Parathyroid adenoma (tissue), 2 donors: ENCODE measurements at regions not wholly inside any gene's neighbourhood (a gene's known extent, or its start where the extent isn't known, plus 50 kb on each side); places are given as distances from the start of the nearest gene placed in this dataset.

Experiments used
- H2AFZ ChIP-seq: fragments of 300-600 bp; sonication (generic); one replicate; pipeline ENCODE4 v1.7.0; 2017; ENCODE audit warnings: antibody characterized with exemption, mild to moderate bottlenecking
- H3K27ac ChIP-seq: fragments of 300-600 bp; sonication (generic); one replicate; pipeline ENCODE4 v1.7.0; 2017
- H3K27me3 ChIP-seq: fragments of 300-600 bp; sonication (generic); one replicate; pipeline ENCODE4 v1.7.0; 2017; ENCODE audit warnings: low read length; ENCODE audit not compliant: control insufficient read depth, insufficient read depth
- H3K36me3 ChIP-seq: fragments of 300-600 bp; sonication (generic); one replicate; pipeline ENCODE4 v1.7.0; 2017; ENCODE audit warnings: low read length; ENCODE audit not compliant: control insufficient read depth, insufficient read depth
- H3K4me1 ChIP-seq: fragments of 300-600 bp; sonication (generic); one replicate; pipeline ENCODE4 v1.7.0; 2017; ENCODE audit warnings: control low read depth
- H3K4me2 ChIP-seq: fragments of 300-600 bp; sonication (generic); one replicate; pipeline ENCODE4 v1.7.0; 2017; ENCODE audit warnings: low read length
- H3K4me3 ChIP-seq: fragments of 300-600 bp; sonication (generic); one replicate; pipeline ENCODE4 v1.7.0; 2017; ENCODE audit warnings: low read depth, low read length
- H3K79me2 ChIP-seq: fragments of 300-600 bp; sonication (generic); one replicate; pipeline ENCODE4 v1.7.0; 2017; ENCODE audit warnings: control low read depth
- H3K9ac ChIP-seq: fragments of 300-600 bp; sonication (generic); one replicate; pipeline ENCODE4 v1.7.0; 2017; ENCODE audit warnings: mild to moderate bottlenecking
- H3K9me3 ChIP-seq: fragments of 300-600 bp; sonication (generic); one replicate; pipeline ENCODE4 v1.7.0; 2017; ENCODE audit warnings: low read length; ENCODE audit not compliant: control insufficient read depth
- CTCF ChIP-seq: fragments of 300-600 bp; sonication (generic); IDR thresholded peaks from one replicate; pipeline ENCODE4 v1.7.0; 2017; ENCODE audit warnings: antibody characterized with exemption, mild to moderate bottlenecking
- donor health status: primary hyperparathyroidism.

DNA sequence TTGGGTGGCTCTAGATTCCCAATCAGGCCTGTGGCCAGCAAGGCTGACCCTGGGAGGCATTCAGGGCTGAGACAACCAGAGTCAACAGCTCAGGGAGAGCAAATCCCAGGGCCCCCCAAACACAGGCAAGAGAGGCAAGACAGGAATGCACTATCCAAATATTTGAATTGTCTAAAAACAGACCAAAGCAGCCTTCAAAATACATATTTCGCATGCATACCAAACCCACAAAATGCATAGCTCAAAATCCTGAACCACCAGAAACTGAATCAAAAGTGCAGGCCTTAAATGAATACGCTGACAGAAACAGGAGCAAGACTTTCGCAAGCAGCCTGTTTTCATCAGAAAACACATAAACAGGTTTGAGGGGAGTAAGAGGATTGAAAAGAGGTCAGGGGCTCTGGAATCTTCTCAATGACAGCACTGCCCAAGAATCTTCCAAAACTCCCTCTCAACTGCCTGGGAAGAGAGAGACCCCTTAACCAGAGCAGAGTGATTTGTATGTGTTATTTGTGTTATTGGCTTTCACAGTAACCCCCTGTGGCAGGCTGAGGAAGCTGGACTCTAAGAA lies 213.6 kb upstream of the CDH5 start:
- peaks cover 22% of the 10 kb centered on the region for H3K4me1 ChIP-seq
- H3K79me2 ChIP-seq: no peaks in the 10 kb centered on the region
- H3K36me3 ChIP-seq: no peaks in the 10 kb centered on the region
- H3K9me3 ChIP-seq: no peaks in the 10 kb centered on the region
- H3K27ac ChIP-seq: no peak overlapping the region
- TF ChIP-seq CTCF: no peak
- H2AFZ ChIP-seq: no peak overlapping the region
- no peaks in the 10 kb centered on the region for H3K27me3 ChIP-seq
- no peak overlapping the region for H3K4me2 ChIP-seq
- H3K9ac ChIP-seq: no peak overlapping the region
- no peak overlapping the region for H3K4me3 ChIP-seq

DNA sequence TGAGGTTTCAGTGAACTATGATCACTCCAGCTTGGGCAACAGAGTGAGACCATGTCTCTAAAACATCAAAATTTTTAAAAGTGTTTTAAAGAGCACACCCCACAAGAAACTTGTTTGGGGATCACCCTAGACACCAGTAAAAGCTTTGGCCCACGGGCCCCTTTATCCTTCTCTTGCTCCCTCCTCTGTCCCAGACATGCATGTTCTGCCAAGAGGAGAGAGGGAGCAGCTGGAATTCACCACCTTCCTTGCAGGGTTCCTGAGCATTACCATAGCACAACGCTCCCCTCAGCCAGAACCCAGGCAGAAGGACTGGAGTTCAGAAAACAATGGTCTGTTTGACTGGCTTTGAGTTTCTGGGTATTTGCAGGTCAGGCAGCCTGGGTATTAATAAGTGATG lies 214.3 kb upstream of the CDH5 start:
- no peaks in the 10 kb centered on the region for H3K79me2 ChIP-seq
- no peak for TF ChIP-seq CTCF

DNA sequence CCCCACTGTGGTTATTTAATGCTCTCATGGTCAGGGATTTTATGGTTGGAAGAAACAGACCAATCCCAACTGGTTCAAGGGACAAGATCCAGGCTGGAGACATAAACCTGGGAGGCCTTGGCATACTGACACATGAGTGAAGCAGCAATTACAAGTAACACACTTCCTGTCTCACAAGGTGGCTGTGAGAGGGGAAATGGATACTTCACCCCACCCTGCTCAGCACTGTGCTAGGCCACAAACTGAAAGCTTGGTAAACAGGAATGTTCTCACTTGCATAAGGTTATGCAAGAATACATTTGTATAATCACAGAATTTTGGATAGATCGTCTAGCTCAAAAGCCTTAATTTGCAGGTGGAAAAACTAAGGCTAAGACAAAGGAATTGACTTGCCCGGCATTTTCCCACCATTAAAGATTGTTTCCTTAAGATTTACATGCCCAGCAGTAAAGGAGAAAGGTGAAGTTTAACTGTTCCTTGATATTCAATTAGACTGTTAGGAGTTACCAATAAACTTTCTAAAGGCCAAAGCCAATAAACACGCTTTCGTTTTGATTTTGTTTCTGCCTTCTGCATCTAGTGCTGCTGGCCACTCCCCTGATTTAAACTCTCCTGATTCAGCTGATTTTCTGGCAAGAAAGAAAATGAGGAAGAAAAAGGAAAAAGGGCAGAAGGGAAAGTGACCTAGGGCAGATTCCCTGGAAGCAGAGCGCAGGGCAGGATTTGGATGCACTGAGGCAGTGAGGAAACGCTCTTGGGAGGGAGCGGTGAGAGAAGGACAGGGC lies 215.6 kb upstream of the CDH5 start:
- no peak for TF ChIP-seq CTCF
- Histone ChIP-seq H3K27ac (peak overlapping the region; percentile 43), H2AFZ (peak overlapping the region; percentile 57), H3K4me1 (peaks cover 19% of the 10 kb centered on the region), H3K79me2 (no peaks in the 10 kb centered on the region), H3K9me3 (no peaks in the 10 kb centered on the region), H3K27me3 (no peaks in the 10 kb centered on the region), H3K36me3 (no peaks in the 10 kb centered on the region), H3K9ac (no peak overlapping the region), H3K4me2 (peak overlapping the region; percentile 27), H3K4me3 (no peak overlapping the region)

More for the DNA sequence above, 214.3 kb upstream of the CDH5 start:
- Histone ChIP-seq H3K9ac (no peak overlapping the region), H3K27ac (no peak overlapping the region), H3K9me3 (no peaks in the 10 kb centered on the region), H3K4me1 (peaks cover 16% of the 10 kb centered on the region), H2AFZ (no peak overlapping the region), H3K4me2 (no peak overlapping the region), H3K4me3 (no peak overlapping the region), H3K27me3 (no peaks in the 10 kb centered on the region), H3K36me3 (no peaks in the 10 kb centered on the region)

DNA sequence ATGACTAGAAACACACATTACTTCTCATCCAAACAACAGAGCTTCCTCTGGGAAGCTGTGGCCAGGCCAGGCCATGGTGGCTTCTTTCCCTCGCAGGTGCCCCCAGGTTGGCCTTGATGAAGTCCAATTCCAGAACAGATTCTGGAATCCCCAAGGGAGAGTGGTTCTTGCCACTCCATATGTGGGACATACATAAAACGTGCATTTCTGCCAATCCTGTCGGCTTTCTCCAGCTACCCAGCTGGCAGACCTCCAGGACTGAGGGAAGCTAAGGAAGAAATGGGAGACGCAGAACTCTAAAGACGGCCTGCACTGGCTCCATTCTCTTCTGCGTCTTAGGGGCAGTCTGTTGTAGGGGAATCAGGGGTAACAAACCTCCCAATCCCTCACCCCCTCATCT lies 219.2 kb upstream of the CDH5 start:
- no peaks in the 10 kb centered on the region for H3K27me3 ChIP-seq
- no peak overlapping the region for H3K9ac ChIP-seq
- H2AFZ ChIP-seq: peak overlapping the region; percentile 11
- H3K9me3 ChIP-seq: no peaks in the 10 kb centered on the region
- H3K79me2 ChIP-seq: no peaks in the 10 kb centered on the region
- TF ChIP-seq CTCF: no peak
- no peak overlapping the region for H3K4me2 ChIP-seq
- peaks cover 29% of the 10 kb centered on the region for H3K4me1 ChIP-seq
- no peak overlapping the region for H3K27ac ChIP-seq
- H3K36me3 ChIP-seq: no peaks in the 10 kb centered on the region
- H3K4me3 ChIP-seq: no peak overlapping the region

DNA sequence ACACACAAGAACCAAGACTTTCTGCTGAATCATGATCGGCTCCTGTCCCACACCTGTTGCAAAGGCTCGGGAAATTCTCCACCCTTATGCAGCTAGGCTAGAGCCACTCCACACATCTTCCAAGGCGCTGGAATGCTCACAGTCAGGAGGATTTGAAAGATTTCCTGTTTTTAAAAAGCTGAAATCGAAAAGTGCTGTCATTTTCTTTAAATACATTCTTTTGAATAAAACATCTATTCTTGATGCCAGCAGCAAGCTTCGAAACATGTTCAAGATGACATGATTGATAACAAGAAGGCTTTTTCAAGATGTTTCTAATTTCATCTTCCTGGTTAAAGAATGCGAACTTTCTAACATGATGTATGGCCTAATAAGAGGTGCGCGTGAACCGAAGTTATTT lies 219.7 kb upstream of the CDH5 start:
- Histone ChIP-seq H3K79me2 (no peaks in the 10 kb centered on the region), H3K9me3 (no peaks in the 10 kb centered on the region), H2AFZ (no peak overlapping the region), H3K4me2 (no peak overlapping the region), H3K27ac (no peak overlapping the region), H3K4me3 (no peak overlapping the region), H3K4me1 (peaks cover 29% of the 10 kb centered on the region), H3K36me3 (no peaks in the 10 kb centered on the region), H3K27me3 (no peaks in the 10 kb centered on the region), H3K9ac (no peak overlapping the region)
- no peak for TF ChIP-seq CTCF
